ENCODE measurements at regions not wholly inside any gene's neighbourhood (a gene's known extent, or its start where the extent isn't known, plus 50 kb on each side); places are given as distances from the start of the nearest gene placed in this dataset.
"Not testable (repeated sequence)": the region's sequence is repeated elsewhere in the genome, so short reads cannot be mapped to it uniquely, and the experiment has no call there.

DNA sequence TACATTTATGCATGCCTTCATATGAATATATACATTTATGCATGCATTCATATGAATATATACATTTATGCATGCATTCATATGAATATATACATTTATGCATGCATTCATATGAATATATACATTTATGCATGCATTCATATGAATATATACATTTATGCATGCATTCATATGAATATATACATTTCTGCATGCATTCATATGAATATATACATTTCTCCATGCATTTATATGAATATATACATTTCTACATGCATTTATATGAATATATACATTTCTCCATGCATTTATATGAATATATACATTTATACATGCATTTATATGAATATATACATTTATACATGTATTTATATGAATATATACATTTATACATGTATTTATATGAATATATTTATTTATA, 70.7 kb upstream of the DPP10 start:
- not testable (repeated sequence) for DNase-seq (ENCODE audit: extremely low read depth, low read depth)

DNA sequence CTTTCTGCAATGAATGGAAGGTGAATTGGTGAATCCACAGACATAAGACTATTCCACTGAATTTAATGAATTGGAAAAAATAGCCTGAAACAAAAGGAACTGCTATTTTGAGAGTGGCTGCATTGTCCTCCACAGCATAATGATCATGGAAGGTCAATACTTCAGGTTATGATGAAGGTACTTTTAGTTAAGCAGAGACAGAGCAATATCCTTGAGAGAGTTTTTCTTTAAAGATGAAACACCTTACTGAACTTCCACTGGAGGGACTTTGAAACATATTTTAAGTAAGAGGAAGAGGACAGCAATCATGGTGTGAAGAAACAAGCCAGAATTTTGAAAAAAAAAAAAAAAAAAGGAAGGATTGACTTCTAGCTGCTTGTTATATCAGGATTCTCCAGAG, 68.8 kb upstream of the DPP10 start:
- no peak for DNase-seq (ENCODE audit: extremely low read depth, low read depth)

DNA sequence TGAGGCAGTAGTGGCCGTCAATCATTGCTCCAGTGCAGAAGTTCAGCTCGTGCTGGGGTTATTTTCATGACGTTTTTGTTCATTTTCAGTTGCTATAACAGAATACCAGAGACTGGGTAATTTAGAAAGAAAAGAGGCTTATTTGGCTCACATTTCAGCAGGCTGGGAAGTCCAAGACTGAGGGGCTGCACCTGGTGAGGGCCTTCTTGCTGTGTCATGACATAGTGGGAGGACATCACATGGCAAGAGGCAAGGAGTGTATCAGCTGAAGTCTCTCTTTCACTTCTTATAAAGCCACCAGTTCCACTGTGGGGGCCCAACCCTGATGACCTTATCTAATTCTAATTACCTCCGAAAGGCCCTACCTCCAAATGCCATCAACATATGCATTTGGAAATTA, 58.0 kb upstream of the DPP10 start:
- DNase-seq (ENCODE audit: extremely low read depth, low read depth) = no peak

DNA sequence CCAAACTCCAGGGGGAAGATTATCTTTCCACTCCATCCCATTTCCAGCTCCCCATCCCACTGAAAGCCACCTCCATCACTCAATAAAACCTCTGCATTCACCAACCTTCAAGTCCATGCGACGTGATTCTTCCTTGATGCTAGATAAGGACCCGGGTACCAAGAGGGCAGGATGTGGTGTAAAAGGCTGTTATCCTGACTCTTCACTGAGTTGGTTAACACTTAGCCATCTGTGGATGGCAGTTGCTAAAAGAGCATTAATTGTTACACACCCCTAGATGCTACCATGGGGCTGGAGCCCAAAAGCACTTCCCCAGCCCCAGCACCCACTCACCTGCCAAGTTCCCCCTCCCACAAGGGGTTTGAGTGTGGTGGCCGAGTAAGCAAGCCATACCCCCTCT, 53.4 kb upstream of the DPP10 start:
- no peak for DNase-seq (ENCODE audit: extremely low read depth, low read depth)

Measured in NCI-H460 (cell line).